Activated naive CD4-positive, alpha-beta T cell treated with anti-CD3 and anti-CD28 coated beads for 36 hours (primary cell): ENCODE measurements at regions not wholly inside any gene's neighbourhood (a gene's known extent, or its start where the extent isn't known, plus 50 kb on each side); places are given as distances from the start of the nearest gene placed in this dataset.

Source experiments
- CTCF ChIA-PET: fragments of 350-600 bp; sonication (Branson Sonifier 250); formaldehyde crosslinking; loops from one replicate; lab custom pipeline; 2021; ENCODE audit warnings: antibody characterized with exemption; lab: Charles Lee
- DNase-seq: peaks from one replicate; pipeline ENCODE4 v3.0.0-alpha.2; 2020
- H3K27ac Mint-ChIP-seq: one replicate; pipeline ENCODE4 v1.8.0; 2021; ENCODE audit warnings: mild to moderate bottlenecking, mixed read lengths
- H3K27me3 Mint-ChIP-seq: one replicate; pipeline ENCODE4 v1.8.0; 2021; ENCODE audit warnings: low read depth, mixed read lengths
- H3K36me3 Mint-ChIP-seq: one replicate; pipeline ENCODE4 v1.8.0; 2021; ENCODE audit warnings: low read depth, mixed read lengths
- H3K4me1 Mint-ChIP-seq: one replicate; pipeline ENCODE4 v1.8.0; 2021; ENCODE audit warnings: low read depth, mixed read lengths
- H3K4me3 Mint-ChIP-seq: one replicate; pipeline ENCODE4 v1.8.0; 2021; ENCODE audit warnings: mild to moderate bottlenecking, moderate library complexity, mixed read lengths
- H3K9me3 Mint-ChIP-seq: one replicate; pipeline ENCODE4 v1.8.0; 2021; ENCODE audit warnings: mixed read lengths
- intact Hi-C: fragments of 100-400 bp; cut with micrococcal nuclease; formaldehyde crosslinking; loops from one replicate; pipeline ENCODE4 v1.15.1; 2023

DNA sequence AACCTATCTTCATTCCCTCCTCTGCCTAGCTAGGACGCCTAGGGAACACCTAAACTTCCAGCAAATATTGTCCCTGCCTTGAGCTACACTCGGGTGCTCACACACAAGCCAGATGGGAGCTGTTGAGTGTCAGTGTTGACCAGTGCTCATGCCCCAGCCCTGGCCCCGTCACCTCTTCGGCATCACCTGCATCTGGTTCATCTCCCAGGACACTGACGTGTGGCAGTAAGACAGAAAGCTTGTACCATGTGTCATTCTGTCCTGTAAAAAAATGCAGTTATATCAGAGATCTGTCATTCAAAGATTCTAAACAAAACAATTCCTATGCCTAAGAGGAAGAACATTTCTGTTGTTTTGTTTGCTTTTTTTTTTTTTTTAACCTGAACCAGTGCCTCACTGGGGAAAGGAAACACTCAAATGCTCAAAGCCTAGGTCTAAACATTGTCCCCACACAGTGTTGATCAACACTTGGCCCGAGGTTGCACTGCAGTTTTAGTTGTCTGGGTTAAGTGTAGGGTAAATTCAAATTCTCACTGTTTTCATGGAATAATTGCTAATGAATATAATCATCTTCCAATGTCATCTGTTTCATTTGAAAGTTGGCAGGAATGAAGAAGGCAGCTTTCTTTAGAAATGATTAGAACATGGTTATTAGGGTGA lies 102.7 kb upstream of the SASH1 start:
- H3K36me3 Mint-ChIP-seq: no peaks in the 10 kb centered on the region

DNA sequence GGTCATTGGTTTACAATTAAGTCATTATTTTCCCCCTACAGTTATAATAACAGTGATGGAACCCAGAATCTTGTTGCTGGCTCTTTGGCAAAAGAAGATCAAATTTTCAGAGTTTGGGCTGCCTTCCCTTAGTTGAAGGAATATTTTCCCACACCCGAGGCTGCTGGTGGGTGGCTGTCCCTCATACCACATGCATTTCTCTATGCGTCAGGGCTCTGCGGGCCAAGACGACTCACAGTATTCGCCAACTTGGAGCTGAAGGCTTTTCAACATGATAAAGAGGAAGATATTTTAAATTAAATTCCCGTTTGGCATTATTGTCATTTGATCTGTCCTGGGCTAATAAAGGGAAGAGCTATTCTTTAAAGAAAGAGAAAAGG lies 102.2 kb upstream of the SASH1 start:
- Mint-ChIP-seq H3K27me3 (peaks cover 23% of the 10 kb centered on the region), H3K27ac (no peak overlapping the region), H3K36me3 (no peaks in the 10 kb centered on the region), H3K9me3 (no peaks in the 10 kb centered on the region), H3K4me3 (no peak overlapping the region), H3K4me1 (no peaks in the 10 kb centered on the region)
- no peak for DNase-seq
- intact Hi-C loops: no loop called here
- CTCF ChIA-PET: no interaction called here

More for the DNA sequence above, 102.7 kb upstream of the SASH1 start:
- Mint-ChIP-seq H3K27ac (no peak overlapping the region), H3K4me1 (no peaks in the 10 kb centered on the region), H3K27me3 (peaks cover 22% of the 10 kb centered on the region), H3K9me3 (no peaks in the 10 kb centered on the region), H3K4me3 (no peak overlapping the region)
- intact Hi-C loops: no loop called here
- CTCF ChIA-PET: no interaction called here
- no peak for DNase-seq

DNA sequence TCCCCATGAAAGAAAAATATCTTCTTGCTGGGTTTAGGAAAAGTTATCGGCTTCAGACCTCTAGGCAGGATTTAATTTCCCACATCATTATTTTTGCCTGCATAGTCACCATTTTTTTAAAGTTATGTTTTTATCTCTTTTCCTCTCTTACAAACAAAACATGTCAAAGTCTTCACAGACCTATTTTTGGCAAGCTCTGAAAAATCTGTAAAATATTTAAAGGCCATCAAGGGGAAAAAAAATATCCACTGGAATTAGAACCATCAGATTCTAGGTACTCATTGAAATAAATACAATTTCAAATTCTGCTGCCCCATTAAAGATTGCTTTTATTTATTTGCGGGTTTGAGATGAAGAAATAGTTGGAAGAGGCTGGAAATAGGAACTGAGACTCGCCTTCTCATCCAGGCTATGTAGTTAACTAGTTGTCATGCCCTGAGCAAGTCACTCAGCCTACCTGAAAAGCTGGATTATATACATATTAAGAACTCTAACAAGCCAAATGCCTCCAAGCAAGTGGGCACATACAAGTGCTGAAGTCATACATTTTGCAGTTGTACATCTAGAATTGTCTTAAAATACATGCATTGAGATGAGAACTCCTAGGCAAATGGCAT lies 101.7 kb upstream of the SASH1 start:
- intact Hi-C loops: no loop called here
- peaks cover 23% of the 10 kb centered on the region for H3K27me3 Mint-ChIP-seq

DNA sequence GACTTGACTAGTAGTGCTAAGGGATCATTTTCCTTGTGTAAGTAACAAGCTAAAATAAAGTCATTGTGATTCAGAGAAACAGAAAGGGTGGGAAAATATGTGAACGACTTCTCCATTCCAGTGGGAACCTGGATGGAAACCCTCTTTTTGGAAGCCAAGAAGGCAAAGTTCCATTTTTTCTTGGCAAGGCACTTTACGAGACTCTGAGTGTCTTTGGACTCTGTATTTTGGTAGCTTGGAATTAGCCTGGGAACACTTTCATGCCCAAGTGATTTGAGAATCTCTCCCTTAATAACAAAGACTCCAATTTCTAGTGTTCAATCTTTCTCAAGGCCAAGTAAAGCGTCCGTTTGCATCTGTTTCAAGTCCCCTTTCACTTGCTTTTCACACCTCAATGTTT lies 100.5 kb upstream of the SASH1 start:
- intact Hi-C loops: no loop called here
- Mint-ChIP-seq H3K27me3 (peaks cover 23% of the 10 kb centered on the region), H3K36me3 (no peaks in the 10 kb centered on the region), H3K4me3 (no peak overlapping the region), H3K9me3 (no peaks in the 10 kb centered on the region), H3K4me1 (no peaks in the 10 kb centered on the region), H3K27ac (no peak overlapping the region)
- DNase-seq: no peak
- CTCF ChIA-PET: no interaction called here

More for the DNA sequence above, 101.7 kb upstream of the SASH1 start:
- no peak overlapping the region for H3K4me3 Mint-ChIP-seq
- no peaks in the 10 kb centered on the region for H3K36me3 Mint-ChIP-seq
- no peaks in the 10 kb centered on the region for H3K4me1 Mint-ChIP-seq
- CTCF ChIA-PET: no interaction called here
- no peaks in the 10 kb centered on the region for H3K9me3 Mint-ChIP-seq
- H3K27ac Mint-ChIP-seq: no peak overlapping the region
- DNase-seq: no peak

DNA sequence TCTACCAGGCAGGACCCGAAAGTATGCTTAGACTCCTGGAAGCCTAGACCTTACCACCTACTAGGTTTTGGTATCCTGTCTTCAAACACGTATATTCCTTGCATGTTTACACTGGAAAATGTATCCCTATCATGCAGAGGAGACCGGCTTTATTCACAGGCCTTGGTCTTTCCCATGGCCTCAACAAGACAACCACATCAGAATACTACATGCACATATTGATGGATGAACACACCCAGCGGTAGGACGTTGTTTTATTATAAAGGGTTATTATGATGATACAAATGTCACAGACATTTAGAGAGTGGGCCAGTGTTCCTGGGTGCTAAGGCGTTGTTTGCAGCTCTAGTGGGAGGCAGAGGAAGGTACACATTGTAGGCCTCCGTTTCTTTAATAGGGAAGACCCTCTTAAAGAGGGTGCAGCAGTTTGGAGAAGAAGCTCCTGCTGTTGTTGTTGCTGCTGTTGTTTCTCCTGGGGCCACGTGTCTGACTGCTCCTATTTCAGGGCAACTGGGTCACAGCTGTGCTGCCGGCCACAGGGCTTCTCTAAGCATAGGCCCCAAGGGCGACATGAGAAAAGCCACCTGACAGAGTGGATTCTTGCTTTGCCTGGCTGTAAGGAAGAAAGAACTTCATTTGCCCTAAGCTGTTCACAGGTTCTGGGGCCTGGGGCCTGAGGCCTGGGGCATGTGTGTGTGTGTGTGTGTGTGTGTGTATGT lies 98.3 kb upstream of the SASH1 start:
- Mint-ChIP-seq H3K4me1 (no peaks in the 10 kb centered on the region), H3K36me3 (no peaks in the 10 kb centered on the region), H3K4me3 (no peak overlapping the region), H3K27me3 (peaks cover 30% of the 10 kb centered on the region), H3K27ac (no peak overlapping the region), H3K9me3 (no peaks in the 10 kb centered on the region)
- intact Hi-C loops: no loop called here
- CTCF ChIA-PET: interaction anchor here (1.8 kb wide), 1 partner anchor 67 kb away, joined by 5 read pairs; no protein-coding TSS in a partner anchor
- DNase-seq: no peak

DNA sequence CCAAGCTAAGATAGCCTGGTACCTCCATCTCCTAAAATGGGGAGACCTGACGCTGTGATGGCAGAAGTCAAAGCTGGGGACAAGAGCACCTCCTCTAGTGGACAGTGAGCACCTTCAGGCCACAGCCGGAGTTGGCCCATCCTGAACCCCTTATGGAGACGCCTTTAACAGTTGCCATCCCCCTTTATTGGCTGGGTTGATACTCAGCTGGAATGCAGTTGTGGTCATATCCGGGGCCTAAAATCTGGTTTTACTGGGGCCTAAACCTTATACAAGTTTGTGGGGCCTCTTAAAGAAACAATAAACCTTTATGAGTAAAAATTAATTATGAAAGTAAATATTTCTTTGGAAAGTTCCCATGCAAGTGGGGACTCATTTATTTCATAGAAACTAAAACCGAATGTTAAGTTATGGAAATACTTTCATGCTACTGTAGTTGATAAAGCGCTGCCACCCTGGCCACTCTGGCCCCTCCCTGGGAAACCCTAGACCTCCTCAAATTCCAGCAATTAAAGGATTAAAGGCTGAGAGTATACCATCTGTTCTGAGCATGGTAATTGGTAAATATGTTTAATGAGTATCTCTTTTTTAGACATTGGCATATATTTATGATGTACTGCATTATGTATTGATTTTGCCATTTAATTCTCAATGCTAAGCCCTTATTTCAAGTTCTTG lies 95.1 kb upstream of the SASH1 start:
- H3K4me3 Mint-ChIP-seq: no peak overlapping the region
- no peak for DNase-seq
- H3K4me1 Mint-ChIP-seq: no peaks in the 10 kb centered on the region
- no peaks in the 10 kb centered on the region for H3K36me3 Mint-ChIP-seq
- CTCF ChIA-PET: interaction anchor here (0.6 kb wide), 1 partner anchor 728 kb away, joined by 4 read pairs; no protein-coding TSS in a partner anchor
- H3K27ac Mint-ChIP-seq: no peak overlapping the region
- intact Hi-C loops: no loop called here
- no peaks in the 10 kb centered on the region for H3K9me3 Mint-ChIP-seq
- H3K27me3 Mint-ChIP-seq: peaks cover 12% of the 10 kb centered on the region

DNA sequence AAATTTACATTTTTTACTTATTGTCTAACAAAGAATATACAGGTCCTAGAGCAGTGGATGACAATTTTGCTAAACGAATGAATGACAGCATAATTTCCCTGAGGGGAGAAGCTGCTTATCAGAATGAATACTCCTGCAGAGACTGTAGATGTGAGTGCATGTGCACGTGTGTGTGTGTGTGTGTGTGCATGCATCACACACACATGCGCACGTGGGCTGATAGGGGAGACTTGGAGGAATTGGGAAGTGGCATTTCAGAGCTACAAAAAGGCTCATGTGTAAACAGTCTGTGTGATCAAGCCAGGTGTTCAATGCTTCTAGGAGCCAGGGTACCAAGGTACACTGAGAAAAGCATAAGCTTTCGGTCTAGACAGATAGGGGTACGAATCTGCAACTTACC lies 93.5 kb upstream of the SASH1 start:
- CTCF ChIA-PET: interaction anchor here (1.3 kb wide), 1 partner anchor 69 kb away, joined by 3 read pairs; no protein-coding TSS in a partner anchor
- Mint-ChIP-seq H3K27ac (no peak overlapping the region), H3K27me3 (peaks cover 10% of the 10 kb centered on the region), H3K4me1 (no peaks in the 10 kb centered on the region), H3K4me3 (no peak overlapping the region), H3K9me3 (no peaks in the 10 kb centered on the region), H3K36me3 (no peaks in the 10 kb centered on the region)
- intact Hi-C loops: no loop called here
- no peak for DNase-seq

DNA sequence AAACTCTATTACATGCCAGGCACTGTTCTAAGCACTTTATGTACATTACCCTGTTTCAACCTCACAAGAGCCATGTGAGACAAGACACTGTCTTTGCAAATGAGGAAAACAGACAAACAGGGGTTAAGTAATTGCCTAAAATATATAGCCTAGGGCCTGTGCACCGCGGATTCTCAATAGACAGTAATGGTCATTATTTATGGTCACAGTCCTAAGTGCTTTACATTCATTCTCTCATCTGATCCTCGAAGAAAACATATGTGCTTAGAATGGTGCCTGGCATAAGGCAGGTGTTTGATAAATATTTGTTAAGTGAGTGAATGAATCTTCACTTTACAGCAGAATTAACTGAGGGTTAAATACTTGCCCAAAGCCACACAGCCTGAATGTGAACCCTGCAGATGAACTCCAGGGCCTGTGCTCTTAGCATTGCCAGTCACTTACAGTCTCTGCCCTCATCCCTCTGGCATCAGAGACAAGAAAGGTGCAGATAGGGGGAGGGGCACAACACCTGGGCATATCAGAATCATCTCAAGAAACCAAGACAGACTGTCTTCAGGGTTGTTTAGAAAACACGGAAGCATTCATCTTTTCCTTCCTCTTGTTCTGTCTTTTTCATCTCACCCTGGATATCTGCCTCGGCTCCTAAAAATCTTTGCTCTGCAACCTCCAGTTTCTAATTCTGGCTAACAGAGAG lies 92.8 kb upstream of the SASH1 start:
- DNase-seq: no peak
- intact Hi-C loops: loop anchor here (2.0 to 5.0 kb wide), 3 partner anchors 215 to 858 kb away; no protein-coding TSS in a partner anchor
- Mint-ChIP-seq H3K27me3 (peaks cover 10% of the 10 kb centered on the region), H3K4me1 (no peaks in the 10 kb centered on the region), H3K27ac (no peak overlapping the region), H3K4me3 (no peak overlapping the region), H3K36me3 (no peaks in the 10 kb centered on the region), H3K9me3 (no peaks in the 10 kb centered on the region)
- CTCF ChIA-PET: interaction anchor here (0.6 to 1.4 kb wide), 2 partner anchors 59 to 66 kb away, joined by 4 to 5 read pairs; no protein-coding TSS in a partner anchor

DNA sequence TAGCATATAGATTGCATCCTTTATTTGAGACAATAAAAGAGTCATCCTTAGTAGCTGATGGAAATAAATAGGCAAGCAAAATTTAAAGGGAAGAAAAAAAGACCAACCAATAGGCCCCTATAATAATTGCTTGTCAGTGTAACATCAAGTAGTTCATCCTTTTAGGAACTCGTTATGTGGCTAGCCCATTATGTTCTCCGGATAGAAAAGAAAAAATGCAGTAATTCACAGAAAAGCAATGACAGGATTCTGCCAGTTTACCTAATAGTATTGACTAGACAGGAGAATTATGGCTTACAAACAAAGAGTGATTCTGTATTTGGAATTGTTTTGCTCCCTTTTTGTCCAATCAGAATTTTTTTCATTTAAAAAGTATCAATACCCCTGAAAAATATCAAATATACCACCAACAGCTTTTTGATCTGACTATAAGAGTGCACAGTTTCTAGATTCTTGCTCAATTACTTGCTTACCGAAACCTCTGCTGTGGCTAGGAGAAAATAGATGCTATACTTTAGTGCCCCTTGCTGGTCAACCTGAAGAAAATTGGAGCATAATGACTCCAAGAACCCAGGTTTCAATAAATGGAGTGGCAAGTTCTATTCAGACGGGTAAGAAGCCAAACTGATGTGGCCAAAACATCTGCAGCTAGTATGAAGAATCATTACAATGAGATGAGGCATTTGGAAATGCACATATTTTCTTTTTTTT lies 91.5 kb upstream of the SASH1 start:
- no peaks in the 10 kb centered on the region for H3K9me3 Mint-ChIP-seq
- H3K36me3 Mint-ChIP-seq: no peaks in the 10 kb centered on the region
- H3K27ac Mint-ChIP-seq: no peak overlapping the region
- intact Hi-C loops: loop anchor here (1.0 to 5.0 kb wide), 5 partner anchors 74 to 859 kb away; no protein-coding TSS in a partner anchor
- DNase-seq: no peak
- CTCF ChIA-PET: interaction anchor here (1.4 to 2.5 kb wide), 2 partner anchors 60 to 74 kb away, joined by 5 to 11 read pairs; no protein-coding TSS in a partner anchor
- no peak overlapping the region for H3K4me3 Mint-ChIP-seq
- H3K27me3 Mint-ChIP-seq: peaks cover 7% of the 10 kb centered on the region
- no peaks in the 10 kb centered on the region for H3K4me1 Mint-ChIP-seq

DNA sequence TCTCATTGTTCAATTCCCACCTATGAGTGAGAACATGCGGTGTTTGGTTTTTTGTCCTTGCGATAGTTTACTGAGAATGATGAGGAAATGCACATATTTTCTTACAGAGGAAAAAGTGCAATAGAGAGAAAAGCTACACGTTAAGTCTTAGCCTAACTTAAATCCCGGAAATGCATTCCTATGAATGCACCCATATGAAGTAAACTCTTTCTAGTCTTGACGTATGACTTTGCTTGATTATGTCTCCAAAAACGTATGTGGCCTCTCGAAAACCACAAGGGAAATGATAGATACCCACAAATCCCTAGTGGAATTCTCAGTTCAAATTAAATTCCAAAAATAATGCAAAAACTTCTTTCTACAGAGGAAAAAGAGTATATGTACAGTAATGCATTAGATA lies 90.7 kb upstream of the SASH1 start:
- CTCF ChIA-PET: interaction anchor here (2.5 to 3.2 kb wide), 2 partner anchors 72 to 75 kb away, joined by 11 to 14 read pairs; no protein-coding TSS in a partner anchor

DNA sequence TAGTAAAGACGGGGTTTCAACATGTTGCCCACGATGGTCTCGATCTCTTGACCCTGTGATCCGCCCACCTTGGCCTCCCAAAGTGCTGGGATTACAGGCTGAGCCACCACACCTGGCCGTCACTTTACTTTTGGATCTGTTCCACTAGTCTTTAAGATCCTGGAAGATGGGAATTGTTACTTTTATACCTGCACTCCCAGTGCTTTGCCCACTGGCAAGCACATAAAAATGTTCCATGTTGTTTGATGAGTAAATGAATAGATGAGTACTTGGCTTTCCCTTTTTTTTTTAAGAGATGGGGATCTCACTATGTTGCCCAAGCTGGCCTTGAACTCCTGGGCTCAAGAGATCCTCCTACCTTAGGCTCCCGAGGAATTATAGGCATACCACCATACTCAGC lies 84.8 kb upstream of the SASH1 start:
- no peak overlapping the region for H3K4me3 Mint-ChIP-seq

More for the DNA sequence above, 90.7 kb upstream of the SASH1 start:
- Mint-ChIP-seq H3K36me3 (no peaks in the 10 kb centered on the region), H3K27me3 (peaks cover 7% of the 10 kb centered on the region), H3K27ac (no peak overlapping the region), H3K4me1 (no peaks in the 10 kb centered on the region), H3K4me3 (no peak overlapping the region), H3K9me3 (no peaks in the 10 kb centered on the region)
- intact Hi-C loops: loop anchor here (1.0 to 5.0 kb wide), 5 partner anchors 75 to 860 kb away; no protein-coding TSS in a partner anchor
- no peak for DNase-seq

More for the DNA sequence above, 84.8 kb upstream of the SASH1 start:
- H3K4me1 Mint-ChIP-seq: no peaks in the 10 kb centered on the region
- no peak overlapping the region for H3K27ac Mint-ChIP-seq
- CTCF ChIA-PET: interaction anchor here (0.6 kb wide), 1 partner anchor 208 kb away, joined by 3 read pairs; no protein-coding TSS in a partner anchor
- no peaks in the 10 kb centered on the region for H3K9me3 Mint-ChIP-seq
- intact Hi-C loops: no loop called here
- H3K36me3 Mint-ChIP-seq: no peaks in the 10 kb centered on the region
- peaks cover 6% of the 10 kb centered on the region for H3K27me3 Mint-ChIP-seq
- DNase-seq: no peak
